Stomach (tissue), 8 donors: ENCODE measurements at regions not wholly inside any gene's neighbourhood (a gene's known extent, or its start where the extent isn't known, plus 50 kb on each side); places are given as distances from the start of the nearest gene placed in this dataset.
A peak's percentile ranks its signal among the peaks of the same experiment; 100 is the strongest.

ENCODE experiments used
- DNase-seq, 2 donors: peaks; one replicate each; pipeline versions ENCODE4 v3.0.0 to v3.0.0-alpha.2; 2013 to 2019
- H3K27ac ChIP-seq, 5 donors: fragments of 200-600 bp in 4 of 5; sonication (generic) in 4 of 5; one replicate each; pipeline ENCODE4 v1.5.1; 2013 to 2019; ENCODE audit warnings: mild to moderate bottlenecking in 1 of 5, moderate library complexity in 1 of 5
- H3K27me3 ChIP-seq, 3 donors: fragments of 200-600 bp; sonication (generic); one replicate each; pipeline ENCODE4 v1.5.1; 2017 to 2019; ENCODE audit warnings: mixed run types in 1 of 3
- H3K36me3 ChIP-seq, 4 donors: fragments of 200-600 bp; sonication (generic); 1 replicate in 3 of 4; 2 replicates in 1 of 4; pipeline ENCODE4 v1.5.1; 2016 to 2019
- H3K4me1 ChIP-seq, 4 donors: fragments of 200-600 bp; sonication (generic); one replicate each; pipeline ENCODE4 v1.5.1; 2016 to 2019
- H3K4me3 ChIP-seq, 4 donors: fragments of 200-600 bp; sonication (generic) in 3 of 4; one replicate each; pipeline ENCODE4 v1.5.1; 2016 to 2019; ENCODE audit warnings: mild to moderate bottlenecking in 1 of 4
- H3K9me3 ChIP-seq, 4 donors: fragments of 200-600 bp; sonication (generic); one replicate each; pipeline ENCODE4 v1.5.1; 2016 to 2019
- CTCF ChIP-seq, 7 experiments: fragments of 450-650 bp in 4 of 7; fragments of 200-600 bp in 3 of 7; sonication (generic) in 3 of 7; IDR thresholded peaks; one replicate each; pipeline ENCODE4 v1.5.1; 2016 to 2019; ENCODE audit warnings: antibody characterized with exemption in 7 of 7, control low read depth in 2 of 7, mild to moderate bottlenecking in 1 of 7
- EP300 ChIP-seq: sonication (generic); formaldehyde crosslinking; IDR thresholded peaks from one replicate; pipeline ENCODE4 v1.6.1; 2017; ENCODE audit warnings: antibody characterized with exemption
- POLR2A ChIP-seq, 4 donors: fragments of 450-650 bp; IDR thresholded peaks; one replicate each; pipeline ENCODE4 v1.6.1; 2016; ENCODE audit warnings: antibody characterized with exemption in 4 of 4, control low read depth in 2 of 4, mild to moderate bottlenecking in 1 of 4, moderate library complexity in 1 of 4
- POLR2AphosphoS5 ChIP-seq, 3 donors: sonication (generic); formaldehyde crosslinking; IDR thresholded peaks; one replicate each; pipeline ENCODE4 v1.6.1; 2016; ENCODE audit warnings: antibody characterized with exemption in 3 of 3
- WGBS, 5 donors: extraction: QIAGEN DNeasy Blood & Tissue Kit in 3 of 5; methylation state at CpG; one replicate each; pipeline versions ENCODE4 v1.1.5 to v1.1.7; 2013 to 2018; 5-methylcytosine and 5-hydroxymethylcytosine counted together
- intact Hi-C: fragments of 100-400 bp; cut with DNase I; formaldehyde crosslinking; loops from one replicate; pipeline ENCODE4 v1.15.1; 2023; ENCODE audit warnings: low total_unique reads
- donor health status: healthy with polysubstance abuse.
- donor health status: Bipolar disorder and iron deficiency.
- donor health status: healthy.

- H3K4me1 ChIP-seq, result no peaks in the 10 kb centered on the region
- 52 to 85% (median 79%) methylated on average over 3 of the region's 3 CpGs for WGBS, 5 donors
Measured at GRCh38 chr10:65843203-65843602, 1082.6 kb upstream of the LRRTM3 start.

GRCh38 chr10:65845916-65846315 lies 1079.9 kb upstream of the LRRTM3 start:
- no peaks in the 10 kb centered on the region for H3K27me3 ChIP-seq
- H3K27ac ChIP-seq, result no peak overlapping the region
- no peaks in the 10 kb centered on the region for H3K9me3 ChIP-seq
- no peaks in the 10 kb centered on the region for H3K36me3 ChIP-seq
- no peaks in the 10 kb centered on the region for H3K4me1 ChIP-seq
- H3K4me3 ChIP-seq, result no peak overlapping the region
- DNase-seq, result peak in 1 of 2 donors; percentile 2
- intact Hi-C loops, result no loop called here
- no peak for TF ChIP-seq EP300
- no peak for TF ChIP-seq POLR2AphosphoS5 (IDR thresholded peaks at IDR 0.05)
- TF ChIP-seq CTCF (IDR thresholded peaks at IDR 0.05), result no peak
- TF ChIP-seq POLR2A (IDR thresholded peaks at IDR 0.05), result no peak

More at GRCh38 chr10:65843203-65843602, 1082.6 kb upstream of the LRRTM3 start:
- no peaks in the 10 kb centered on the region for H3K27me3 ChIP-seq
- TF ChIP-seq POLR2AphosphoS5 (IDR thresholded peaks at IDR 0.05), result no peak
- TF ChIP-seq CTCF (IDR thresholded peaks at IDR 0.05), result no peak
- TF ChIP-seq EP300, result no peak
- no peak for TF ChIP-seq POLR2A (IDR thresholded peaks at IDR 0.05)
- no peak for DNase-seq
- no peaks in the 10 kb centered on the region for H3K9me3 ChIP-seq
- no peak overlapping the region for H3K27ac ChIP-seq
- no peak overlapping the region for H3K4me3 ChIP-seq
- intact Hi-C loops, result no loop called here
- H3K36me3 ChIP-seq, result no peaks in the 10 kb centered on the region

DNA sequence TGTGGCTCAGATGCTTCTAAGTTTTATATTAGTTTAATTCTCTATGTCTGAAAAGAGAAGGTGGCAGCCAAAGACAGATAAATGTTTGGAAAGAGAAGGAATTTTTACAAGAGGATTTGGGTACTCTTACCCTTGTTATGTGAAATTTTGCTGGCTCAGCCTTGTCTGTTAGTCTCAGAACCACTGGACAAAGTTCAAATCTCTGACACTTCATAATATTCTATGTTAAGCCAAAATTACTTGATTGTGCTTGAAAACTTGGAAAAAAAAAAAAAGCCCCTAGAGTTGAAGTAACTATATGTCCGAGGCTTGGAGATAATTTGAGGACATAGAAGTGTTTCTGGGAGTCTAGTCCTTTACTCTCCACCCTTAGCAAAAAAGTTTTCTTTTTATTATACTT lies 1079.3 kb upstream of the LRRTM3 start:
- Histone ChIP-seq H3K36me3 (no peaks in the 10 kb centered on the region), H3K4me1 (no peaks in the 10 kb centered on the region), H3K4me3 (no peak overlapping the region), H3K27me3 (no peaks in the 10 kb centered on the region), H3K9me3 (no peaks in the 10 kb centered on the region), H3K27ac (no peak overlapping the region)
- TF ChIP-seq CTCF (IDR thresholded peaks at IDR 0.05), result no peak
- TF ChIP-seq POLR2A (IDR thresholded peaks at IDR 0.05), result no peak
- no peak for TF ChIP-seq POLR2AphosphoS5 (IDR thresholded peaks at IDR 0.05)
- TF ChIP-seq EP300, result no peak
- 58 to 76% (median 61%) methylated on average over 1 of the region's 1 CpG for WGBS, 5 donors
- intact Hi-C loops, result no loop called here
- no peak for DNase-seq

- Histone ChIP-seq H3K36me3 (no peaks in the 10 kb centered on the region), H3K9me3 (no peaks in the 10 kb centered on the region), H3K27me3 (no peaks in the 10 kb centered on the region), H3K4me3 (no peak overlapping the region), H3K4me1 (no peaks in the 10 kb centered on the region), H3K27ac (no peak overlapping the region)
- no peak for DNase-seq
- WGBS, 5 donors, result 33 to 63% (median 55%) methylated on average over 4 of the region's 4 CpGs
- TF ChIP-seq EP300, result no peak
- TF ChIP-seq POLR2AphosphoS5 (IDR thresholded peaks at IDR 0.05), result no peak
- TF ChIP-seq POLR2A (IDR thresholded peaks at IDR 0.05), result no peak
- no peak for TF ChIP-seq CTCF (IDR thresholded peaks at IDR 0.05)
- intact Hi-C loops, result no loop called here
Measured at GRCh38 chr10:65846949-65847348, 1078.9 kb upstream of the LRRTM3 start.
